GM06990 (cell line): ENCODE measurements at regions not wholly inside any gene's neighbourhood (a gene's known extent, or its start where the extent isn't known, plus 50 kb on each side); places are given as distances from the start of the nearest gene placed in this dataset.

Experiments used
- DNase-seq: peaks from one replicate; pipeline ENCODE4 v3.0.0-alpha.2; 2011; ENCODE audit not compliant: insufficient read length; ENCODE audit errors: extremely low read depth
- H3K27me3 ChIP-seq: replicated peaks from 2 replicates; pipeline ENCODE4 v1.6.0; 2011; ENCODE audit warnings: low read length; ENCODE audit not compliant: control insufficient read depth, insufficient read depth
- H3K36me3 ChIP-seq: 2 replicates; pipeline ENCODE4 v1.5.1; 2011; ENCODE audit warnings: low read length; ENCODE audit not compliant: control insufficient read depth, insufficient read depth
- H3K4me3 ChIP-seq: replicated peaks from 2 replicates; pipeline ENCODE4 v1.5.1; 2011; ENCODE audit warnings: low read depth, mild to moderate bottlenecking, control low read depth, low read length
- TF ChIP-seq, protein P1 (sequence below): IDR thresholded peaks from 2 replicates; pipeline ENCODE4 v1.5.1; 2011; ENCODE audit warnings: low read length, control low read depth, mild to moderate bottlenecking, inconsistent platforms; ENCODE audit not compliant: insufficient read depth, poor library complexity, severe bottlenecking

DNA sequence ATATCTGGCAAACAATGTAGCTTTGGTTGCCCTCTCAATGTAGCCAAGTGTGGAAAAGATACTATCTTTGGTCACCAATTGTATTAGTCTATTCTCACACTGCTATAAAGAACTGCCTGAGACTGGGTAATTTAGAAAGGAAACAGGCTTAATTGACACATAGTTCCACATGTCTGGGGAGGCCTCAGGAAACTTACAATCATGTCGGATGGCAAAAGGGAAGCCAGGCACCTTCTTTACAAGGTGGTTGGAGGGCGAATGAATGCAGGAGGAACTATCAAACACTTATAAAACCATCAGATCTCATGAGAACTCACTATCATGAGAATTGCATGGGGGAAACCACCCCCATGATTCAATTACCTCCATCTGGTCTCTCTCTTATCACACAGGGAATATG is 133.1 kb upstream of the TBCA start:
- no peaks in the 10 kb centered on the region; the same call in 1 of the 2 replicates for H3K27me3 ChIP-seq
- TF ChIP-seq, protein P1, sequence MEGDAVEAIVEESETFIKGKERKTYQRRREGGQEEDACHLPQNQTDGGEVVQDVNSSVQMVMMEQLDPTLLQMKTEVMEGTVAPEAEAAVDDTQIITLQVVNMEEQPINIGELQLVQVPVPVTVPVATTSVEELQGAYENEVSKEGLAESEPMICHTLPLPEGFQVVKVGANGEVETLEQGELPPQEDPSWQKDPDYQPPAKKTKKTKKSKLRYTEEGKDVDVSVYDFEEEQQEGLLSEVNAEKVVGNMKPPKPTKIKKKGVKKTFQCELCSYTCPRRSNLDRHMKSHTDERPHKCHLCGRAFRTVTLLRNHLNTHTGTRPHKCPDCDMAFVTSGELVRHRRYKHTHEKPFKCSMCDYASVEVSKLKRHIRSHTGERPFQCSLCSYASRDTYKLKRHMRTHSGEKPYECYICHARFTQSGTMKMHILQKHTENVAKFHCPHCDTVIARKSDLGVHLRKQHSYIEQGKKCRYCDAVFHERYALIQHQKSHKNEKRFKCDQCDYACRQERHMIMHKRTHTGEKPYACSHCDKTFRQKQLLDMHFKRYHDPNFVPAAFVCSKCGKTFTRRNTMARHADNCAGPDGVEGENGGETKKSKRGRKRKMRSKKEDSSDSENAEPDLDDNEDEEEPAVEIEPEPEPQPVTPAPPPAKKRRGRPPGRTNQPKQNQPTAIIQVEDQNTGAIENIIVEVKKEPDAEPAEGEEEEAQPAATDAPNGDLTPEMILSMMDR: no peak

DNA sequence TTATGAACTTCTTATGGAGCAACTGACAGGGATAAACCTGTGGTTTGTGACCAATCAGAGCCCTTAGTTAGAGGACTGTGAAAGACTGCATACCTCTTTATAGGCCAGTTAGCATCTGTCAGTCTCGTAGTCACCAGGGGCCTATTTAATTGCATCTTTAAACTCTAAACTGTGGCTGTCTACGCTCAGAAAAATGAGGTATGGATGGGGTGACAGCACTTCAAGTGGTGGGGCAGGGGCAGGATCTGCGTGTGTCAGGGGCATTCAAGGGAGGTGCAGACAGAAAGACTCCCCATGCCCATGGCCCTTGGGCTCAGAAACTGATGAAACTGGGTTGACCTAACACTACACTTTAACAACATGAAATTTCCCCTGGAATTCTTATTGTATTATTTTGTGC is 132.6 kb upstream of the TBCA start:
- no peak overlapping the region for H3K4me3 ChIP-seq
- H3K36me3 ChIP-seq: no peaks in the 10 kb centered on the region
- no peak for DNase-seq
- H3K27me3 ChIP-seq: no peaks in the 10 kb centered on the region; the same call in 1 of the 2 replicates
- TF ChIP-seq, protein P1: no peak

More for the DNA sequence above, 133.1 kb upstream of the TBCA start:
- DNase-seq: no peak
- no peaks in the 10 kb centered on the region for H3K36me3 ChIP-seq
- no peak overlapping the region for H3K4me3 ChIP-seq

DNA sequence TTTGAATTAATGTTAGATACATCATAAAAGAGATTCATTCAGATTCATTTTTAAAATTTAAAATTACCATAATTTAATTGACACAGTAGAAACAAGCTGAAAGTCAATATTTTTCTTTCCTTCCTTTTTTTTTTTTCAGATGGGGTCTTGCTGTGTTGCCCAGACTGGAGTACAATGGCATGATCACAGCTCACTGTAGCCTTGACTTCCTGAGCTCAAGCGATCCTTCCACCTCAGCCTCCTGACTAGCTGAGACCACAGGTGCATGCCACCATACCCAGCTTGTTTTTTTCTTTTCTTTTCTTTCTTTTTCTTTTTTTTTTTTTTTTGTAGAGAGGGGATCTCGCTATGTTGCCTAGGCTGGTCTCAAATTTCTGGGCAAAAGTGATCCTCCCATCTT is 131.6 kb upstream of the TBCA start:
- no peak for DNase-seq
- Histone ChIP-seq H3K36me3 (no peaks in the 10 kb centered on the region), H3K27me3 (no peaks in the 10 kb centered on the region; the same call in 1 of the 2 replicates), H3K4me3 (no peak overlapping the region)
- TF ChIP-seq, protein P1: no peak

DNA sequence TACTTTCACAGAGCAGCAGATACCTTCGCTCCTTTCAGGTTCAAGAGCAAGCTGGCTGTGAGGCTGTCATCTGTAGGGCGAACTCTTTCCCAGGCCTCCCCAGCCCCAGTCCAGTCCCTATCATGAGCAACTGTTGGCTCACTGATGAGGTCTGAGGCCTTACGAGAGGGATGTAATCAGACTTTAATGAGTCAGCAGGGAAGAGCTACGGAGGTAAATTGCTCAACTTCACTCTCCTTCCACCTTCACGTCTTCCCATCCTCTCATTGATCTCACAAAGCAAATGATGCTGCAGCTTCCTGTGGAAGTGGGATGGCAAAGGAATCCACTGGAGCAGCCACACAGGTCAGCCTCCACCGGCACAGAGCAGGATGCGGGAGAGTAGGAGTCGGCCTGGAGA is 130.7 kb upstream of the TBCA start:
- DNase-seq: no peak
- no peaks in the 10 kb centered on the region; the same call in 1 of the 2 replicates for H3K27me3 ChIP-seq
- TF ChIP-seq, protein P1: no peak
- no peaks in the 10 kb centered on the region for H3K36me3 ChIP-seq
- H3K4me3 ChIP-seq: no peak overlapping the region

DNA sequence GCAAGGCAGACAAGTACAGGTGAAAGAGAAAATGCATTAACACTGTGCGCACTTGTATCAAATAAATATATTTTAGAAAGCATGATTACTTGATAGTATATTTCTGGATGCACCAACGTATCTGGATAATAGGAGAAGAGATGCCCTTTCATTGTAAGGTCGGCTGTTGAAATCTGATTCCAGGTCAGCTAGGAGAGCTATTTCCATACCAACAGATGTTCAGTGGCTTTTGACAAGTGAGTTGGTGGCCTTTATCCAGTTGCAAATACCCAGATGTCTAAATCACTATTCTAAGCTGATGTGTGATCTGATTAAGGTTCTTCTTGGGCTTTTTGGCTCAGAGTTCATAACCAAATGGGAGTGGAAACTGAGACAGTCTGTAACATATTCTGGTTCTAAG is 128.2 kb upstream of the TBCA start:
- no peak for DNase-seq
- Histone ChIP-seq H3K27me3 (no peaks in the 10 kb centered on the region), H3K36me3 (no peaks in the 10 kb centered on the region), H3K4me3 (no peak overlapping the region)
- TF ChIP-seq, protein P1: no peak

DNA sequence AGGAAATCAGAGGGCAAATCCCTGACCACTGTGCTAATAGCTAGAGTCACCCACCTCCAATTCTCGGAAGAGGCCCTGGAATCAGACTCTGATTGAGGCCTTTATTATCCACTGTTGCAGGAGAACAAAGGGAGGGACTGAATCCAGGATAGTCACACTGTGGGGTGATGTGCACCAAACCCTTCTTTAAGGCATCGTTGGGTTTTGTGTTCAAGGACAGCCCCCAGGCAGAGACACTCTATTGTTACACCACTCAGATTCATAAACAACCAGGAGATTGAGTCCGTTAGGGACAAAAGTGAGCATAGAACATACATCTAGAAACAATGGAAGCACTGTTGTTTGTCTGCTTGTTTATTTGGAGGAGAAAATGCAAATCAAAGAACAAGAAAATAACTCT is 124.6 kb upstream of the TBCA start:
- H3K36me3 ChIP-seq: no peaks in the 10 kb centered on the region
- TF ChIP-seq, protein P1: no peak
- no peak overlapping the region for H3K4me3 ChIP-seq
- no peak for DNase-seq
- no peaks in the 10 kb centered on the region for H3K27me3 ChIP-seq
